Astrocyte (in vitro differentiated cells and primary cell): ENCODE measurements at regions not wholly inside any gene's neighbourhood (a gene's known extent, or its start where the extent isn't known, plus 50 kb on each side); places are given as distances from the start of the nearest gene placed in this dataset.

Experiments used
- DNase-seq: peaks from one replicate; pipeline ENCODE4 v3.0.0-alpha.2; 2010; ENCODE audit warnings: low read depth
- FAIRE-seq: peaks from 2 replicates; lab custom pipeline; 2011; peaks lifted over from hg19 to GRCh38; lab: Jason Lieb, UNC
- H2AFZ ChIP-seq: 2 replicates; pipeline ENCODE4 v1.6.0; 2012; ENCODE audit warnings: low read depth, low read length, inconsistent platforms
- H3K27ac ChIP-seq: 2 replicates; pipeline ENCODE4 v1.5.1; 2011; ENCODE audit warnings: low read depth, low read length, inconsistent platforms
- H3K27me3 ChIP-seq: 2 replicates; pipeline ENCODE4 v1.6.0; 2011; ENCODE audit warnings: low read length, inconsistent platforms; ENCODE audit not compliant: insufficient read depth
- H3K36me3 ChIP-seq: 2 replicates; pipeline ENCODE4 v1.5.1; 2011; ENCODE audit warnings: low read length, inconsistent platforms; ENCODE audit not compliant: insufficient read depth
- H3K4me1 ChIP-seq: 2 replicates; pipeline ENCODE4 v1.5.1; 2011; ENCODE audit warnings: low read length, inconsistent platforms; ENCODE audit not compliant: insufficient read depth
- H3K4me2 ChIP-seq: 2 replicates; pipeline ENCODE4 v1.6.0; 2012; ENCODE audit warnings: low read length, inconsistent platforms
- H3K4me3 ChIP-seq: 2 replicates; pipeline ENCODE4 v1.5.1; 2011; ENCODE audit warnings: low read depth, mild to moderate bottlenecking, low read length, inconsistent platforms; ENCODE audit not compliant: insufficient read depth
- H3K79me2 ChIP-seq: 2 replicates; pipeline ENCODE4 v1.6.0; 2012; ENCODE audit warnings: mild to moderate bottlenecking, low read length, inconsistent platforms; ENCODE audit not compliant: insufficient read depth
- H3K9ac ChIP-seq: 2 replicates; pipeline ENCODE4 v1.6.0; 2012; ENCODE audit warnings: mild to moderate bottlenecking, low read length, inconsistent platforms
- H3K9me3 ChIP-seq: 2 replicates; pipeline ENCODE4 v1.5.1; 2012; ENCODE audit warnings: low read depth, mild to moderate bottlenecking, low read length, inconsistent platforms; ENCODE audit not compliant: insufficient read depth
- H4K20me1 ChIP-seq: 2 replicates; pipeline ENCODE4 v1.6.0; 2012; ENCODE audit warnings: low read length, inconsistent platforms; ENCODE audit not compliant: insufficient read depth
- H3K27ac Mint-ChIP-seq: one replicate; pipeline ENCODE4 v1.8.0; 2021; ENCODE audit warnings: mild to moderate bottlenecking, mixed read lengths; ENCODE audit not compliant: unreplicated experiment
- H3K27me3 Mint-ChIP-seq: one replicate; pipeline ENCODE4 v1.8.0; 2021; ENCODE audit warnings: low read depth, mixed read lengths; ENCODE audit not compliant: unreplicated experiment
- H3K36me3 Mint-ChIP-seq: one replicate; pipeline ENCODE4 v1.8.0; 2021; ENCODE audit warnings: low read depth, mixed read lengths; ENCODE audit not compliant: unreplicated experiment
- H3K4me1 Mint-ChIP-seq: one replicate; pipeline ENCODE4 v1.8.0; 2021; ENCODE audit warnings: low read depth, mixed read lengths; ENCODE audit not compliant: unreplicated experiment
- H3K4me3 Mint-ChIP-seq: one replicate; pipeline ENCODE4 v1.8.0; 2021; ENCODE audit warnings: mild to moderate bottlenecking, moderate library complexity, mixed read lengths; ENCODE audit not compliant: unreplicated experiment
- H3K9me3 Mint-ChIP-seq: one replicate; pipeline ENCODE4 v1.8.0; 2021; ENCODE audit warnings: mild to moderate bottlenecking, mixed read lengths; ENCODE audit not compliant: unreplicated experiment
- CTCF ChIP-seq: IDR thresholded peaks from 2 replicates; pipeline ENCODE4 v1.5.1; 2011; ENCODE audit warnings: low read depth, mild to moderate bottlenecking, inconsistent platforms, low read length, moderate library complexity; ENCODE audit not compliant: insufficient read depth
- EZH2 ChIP-seq: IDR thresholded peaks from 2 replicates; pipeline ENCODE4 v1.6.1; 2012; ENCODE audit warnings: mild to moderate bottlenecking, low read length, inconsistent platforms; ENCODE audit not compliant: insufficient read depth

- Mint-ChIP-seq H3K36me3 (peaks cover 2% of the 10 kb centered on the region), H3K4me1 (peaks cover 9% of the 10 kb centered on the region), H3K27me3 (peaks cover 4% of the 10 kb centered on the region), H3K4me3 (no peak overlapping the region), H3K27ac (no peak overlapping the region), H3K9me3 (no peaks in the 10 kb centered on the region)
- Histone ChIP-seq H3K79me2 (no peaks in the 10 kb centered on the region), H3K27me3 (no peaks in the 10 kb centered on the region), H4K20me1 (no peaks in the 10 kb centered on the region), H3K4me1 (peaks cover 19% of the 10 kb centered on the region), H3K27ac (no peak overlapping the region), H3K4me2 (no peak overlapping the region), H2AFZ (no peak overlapping the region), H3K4me3 (no peak overlapping the region), H3K9me3 (no peaks in the 10 kb centered on the region), H3K9ac (no peak overlapping the region), H3K36me3 (no peaks in the 10 kb centered on the region)
- FAIRE-seq (no peak), DNase-seq (no peak)
- TF ChIP-seq EZH2 (no peak), CTCF (no peak)
Observed at GRCh38 chr10:110445871-110446270, 51.8 kb upstream of the DUSP5 start.

GRCh38 chr10:110446277-110446676 lies 51.4 kb upstream of the DUSP5 start:
- no peak overlapping the region for H3K27ac ChIP-seq
- DNase-seq, result no peak
- no peaks in the 10 kb centered on the region for H3K36me3 ChIP-seq
- H3K79me2 ChIP-seq, result no peaks in the 10 kb centered on the region
- H3K27me3 Mint-ChIP-seq, result peaks cover 4% of the 10 kb centered on the region
- H3K4me3 ChIP-seq, result no peak overlapping the region
- H3K9ac ChIP-seq, result no peak overlapping the region
- no peak overlapping the region for H3K27ac Mint-ChIP-seq
- H3K36me3 Mint-ChIP-seq, result peaks cover 2% of the 10 kb centered on the region
- no peak for TF ChIP-seq EZH2
- no peak for TF ChIP-seq CTCF
- no peak for FAIRE-seq
- H3K9me3 ChIP-seq, result no peaks in the 10 kb centered on the region
- H3K27me3 ChIP-seq, result no peaks in the 10 kb centered on the region
- H3K4me1 ChIP-seq, result peaks cover 19% of the 10 kb centered on the region
- peaks cover 9% of the 10 kb centered on the region for H3K4me1 Mint-ChIP-seq
- H2AFZ ChIP-seq, result no peak overlapping the region
- H3K9me3 Mint-ChIP-seq, result no peaks in the 10 kb centered on the region
- no peak overlapping the region for H3K4me2 ChIP-seq
- H4K20me1 ChIP-seq, result no peaks in the 10 kb centered on the region
- H3K4me3 Mint-ChIP-seq, result no peak overlapping the region

- Histone ChIP-seq H3K79me2 (no peaks in the 10 kb centered on the region), H3K36me3 (no peaks in the 10 kb centered on the region), H3K9me3 (no peaks in the 10 kb centered on the region), H3K9ac (peak overlapping the region; percentile 15), H3K27ac (peak overlapping the region; percentile 59), H3K4me3 (no peak overlapping the region), H3K4me1 (peaks cover 15% of the 10 kb centered on the region), H4K20me1 (no peaks in the 10 kb centered on the region), H3K4me2 (peak overlapping the region; percentile 26), H2AFZ (peak overlapping the region; percentile 62), H3K27me3 (no peaks in the 10 kb centered on the region)
- Mint-ChIP-seq H3K27me3 (peaks cover 4% of the 10 kb centered on the region), H3K9me3 (no peaks in the 10 kb centered on the region), H3K36me3 (peaks cover 2% of the 10 kb centered on the region), H3K4me1 (peaks cover 9% of the 10 kb centered on the region), H3K27ac (peak overlapping the region; percentile 21), H3K4me3 (no peak overlapping the region)
- TF ChIP-seq EZH2 (no peak), CTCF (no peak)
- peak; percentile 94 for DNase-seq
- peak; percentile 96 for FAIRE-seq
Observed at GRCh38 chr10:110446954-110447608, 50.6 kb upstream of the DUSP5 start.
